Stimulated activated CD8-positive, alpha-beta memory T cell treated with anti-CD3 and anti-CD28 coated beads, Interleukin-4, amount 100 ng/mL, for 4 hours (primary cell): ENCODE measurements at regions not wholly inside any gene's neighbourhood (a gene's known extent, or its start where the extent isn't known, plus 50 kb on each side); places are given as distances from the start of the nearest gene placed in this dataset.

ENCODE experiments used
- DNase-seq, 2 donors: peaks; one replicate each; pipeline ENCODE4 v3.0.0-alpha.2; 2020; ENCODE audit warnings: low read depth in 2 of 2, low spot score in 1 of 2

- no peak for DNase-seq
Observed at GRCh38 chr15:85305050-85305449, 75.4 kb upstream of the AKAP13 start.

GRCh38 chr15:85306946-85307686, 73.3 kb upstream of the AKAP13 start:
- no peak for DNase-seq

GRCh38 chr15:85307687-85308045, 72.7 kb upstream of the AKAP13 start:
- DNase-seq = no peak

GRCh38 chr15:85311647-85312046, 68.8 kb upstream of the AKAP13 start:
- DNase-seq = no peak

GRCh38 chr15:85312486-85312885, 67.9 kb upstream of the AKAP13 start:
- no peak for DNase-seq

- DNase-seq = no peak
Observed at GRCh38 chr15:85312929-85313331, 67.5 kb upstream of the AKAP13 start.

- no peak for DNase-seq
Observed at GRCh38 chr15:85313339-85313738, 67.1 kb upstream of the AKAP13 start.

GRCh38 chr15:85314146-85314545, 66.3 kb upstream of the AKAP13 start:
- no peak for DNase-seq

GRCh38 chr15:85314633-85315032, 65.8 kb upstream of the AKAP13 start:
- no peak for DNase-seq

- DNase-seq = no peak
Observed at GRCh38 chr15:85316244-85316934, 64.0 kb upstream of the AKAP13 start.

- DNase-seq = no peak
Observed at GRCh38 chr15:85318048-85318731, 62.2 kb upstream of the AKAP13 start.

- no peak for DNase-seq
Observed at GRCh38 chr15:85318732-85319076, 61.7 kb upstream of the AKAP13 start.

- no peak for DNase-seq
Observed at GRCh38 chr15:85324202-85324601, 56.2 kb upstream of the AKAP13 start.

GRCh38 chr15:85325834-85326233, 54.6 kb upstream of the AKAP13 start:
- no peak for DNase-seq

GRCh38 chr15:85326291-85326690, 54.1 kb upstream of the AKAP13 start:
- no peak for DNase-seq

- DNase-seq = no peak
Observed at GRCh38 chr15:85327820-85328219, 52.6 kb upstream of the AKAP13 start.

GRCh38 chr15:85329561-85330422, 50.6 kb upstream of the AKAP13 start:
- no peak for DNase-seq
